ENCODE measurements at regions not wholly inside any gene's neighbourhood (a gene's known extent, or its start where the extent isn't known, plus 50 kb on each side); places are given as distances from the start of the nearest gene placed in this dataset.

DNA sequence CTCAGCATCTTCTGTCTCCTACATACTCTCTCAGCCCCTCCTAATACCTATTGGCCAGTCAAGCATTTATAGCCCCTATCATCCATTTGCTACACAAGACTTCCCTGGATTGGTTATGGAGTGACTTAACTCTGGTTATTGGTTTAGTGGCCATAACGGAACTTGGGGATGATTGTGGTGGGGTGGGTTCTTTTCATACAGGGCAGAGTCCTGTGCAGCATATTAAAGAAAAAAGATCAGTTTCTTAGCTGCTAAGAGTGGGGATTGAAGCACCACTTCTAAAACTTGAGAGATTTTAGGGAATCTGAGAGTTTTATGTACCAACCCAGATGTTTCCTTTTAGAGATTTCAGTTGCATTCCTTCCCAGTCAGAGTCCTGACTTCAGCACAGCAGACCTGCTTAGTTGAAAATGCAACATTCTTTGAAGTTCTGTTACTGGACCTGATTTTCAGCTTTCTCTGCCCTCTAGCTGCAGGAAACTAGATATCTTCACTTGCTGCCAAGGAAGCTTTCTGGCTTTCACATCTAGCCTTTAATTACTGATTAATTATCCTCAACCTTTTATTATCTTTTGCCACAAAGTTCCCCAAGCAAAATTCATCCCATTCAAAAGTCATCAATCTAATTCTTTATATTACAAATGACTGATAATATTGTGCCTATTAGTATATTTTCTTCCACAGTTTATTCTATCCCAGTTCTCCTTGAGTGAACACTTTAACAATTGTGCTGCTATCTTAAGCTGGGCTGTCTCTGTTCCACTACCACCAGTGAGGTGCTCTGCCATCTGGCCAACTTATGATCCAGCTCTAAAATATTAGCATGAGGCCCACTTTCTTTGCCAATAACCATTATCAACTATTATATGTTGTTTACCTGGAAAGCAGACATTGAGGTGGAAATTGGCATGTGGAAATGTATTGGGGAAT lies 906.0 kb upstream of the ALCAM start:
- CTCF ChIA-PET, result no interaction called here
- POLR2A ChIA-PET, result no interaction called here

DNA sequence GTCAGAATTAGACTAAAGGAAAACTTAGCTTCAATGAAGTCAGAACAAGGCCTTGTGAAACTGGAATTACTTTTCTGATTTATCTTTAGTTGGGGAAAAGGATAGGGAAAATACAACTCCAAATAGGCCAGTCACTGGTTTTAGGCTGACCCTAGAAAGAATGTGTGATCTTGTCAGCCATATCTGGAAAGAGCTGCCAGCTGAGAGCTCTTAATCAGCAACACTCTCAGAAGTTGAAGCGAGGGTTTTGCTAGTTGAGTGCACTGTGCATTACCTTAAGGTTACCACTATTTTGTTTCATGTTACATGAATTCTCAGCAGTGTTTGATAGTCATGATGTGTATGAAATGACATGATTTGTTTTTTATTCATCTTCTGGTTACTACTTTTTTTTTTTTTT lies 905.3 kb upstream of the ALCAM start:
- CTCF ChIA-PET, result no interaction called here
- POLR2A ChIA-PET, result no interaction called here

DNA sequence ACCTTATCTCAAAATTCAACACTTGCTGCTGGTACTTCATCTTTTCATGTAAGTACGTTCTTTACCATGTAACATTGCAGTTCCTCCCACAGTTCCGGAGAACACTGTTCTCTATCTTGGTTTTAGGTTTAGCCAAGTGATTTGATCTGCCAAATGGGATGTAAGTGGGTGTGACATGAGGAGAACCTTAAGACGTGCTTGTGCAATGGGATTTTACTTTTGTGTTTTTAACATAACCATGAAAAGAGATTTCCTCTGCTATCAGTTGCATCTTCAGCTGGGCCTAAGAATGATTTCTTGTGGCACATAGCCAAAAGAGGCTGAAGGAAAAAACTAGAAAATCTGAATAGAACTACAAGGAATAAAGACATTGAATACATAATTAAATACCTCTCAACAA lies 894.5 kb upstream of the ALCAM start:
- ChIA-PET POLR2A (no interaction called here), CTCF (no interaction called here)

DNA sequence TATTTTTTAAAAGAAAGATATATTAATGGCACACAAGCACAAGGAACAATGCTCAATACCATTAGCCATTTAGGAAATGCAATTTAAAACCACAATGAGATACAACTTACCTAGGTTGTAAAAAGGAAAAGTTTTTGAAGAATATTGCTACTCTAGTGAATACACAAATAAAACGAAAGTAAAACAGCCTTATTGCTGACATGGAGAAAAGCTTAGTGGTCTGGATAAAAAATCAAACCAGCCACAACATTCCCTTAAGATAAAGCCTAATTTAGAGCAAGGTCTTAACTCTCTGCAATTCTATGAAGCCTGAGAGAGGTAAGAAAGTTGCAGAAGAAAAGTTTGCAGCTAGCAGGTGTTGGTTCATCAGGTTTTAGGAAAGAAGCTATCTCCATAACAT lies 892.7 kb upstream of the ALCAM start:
- CTCF ChIA-PET, result no interaction called here
- POLR2A ChIA-PET, result no interaction called here

DNA sequence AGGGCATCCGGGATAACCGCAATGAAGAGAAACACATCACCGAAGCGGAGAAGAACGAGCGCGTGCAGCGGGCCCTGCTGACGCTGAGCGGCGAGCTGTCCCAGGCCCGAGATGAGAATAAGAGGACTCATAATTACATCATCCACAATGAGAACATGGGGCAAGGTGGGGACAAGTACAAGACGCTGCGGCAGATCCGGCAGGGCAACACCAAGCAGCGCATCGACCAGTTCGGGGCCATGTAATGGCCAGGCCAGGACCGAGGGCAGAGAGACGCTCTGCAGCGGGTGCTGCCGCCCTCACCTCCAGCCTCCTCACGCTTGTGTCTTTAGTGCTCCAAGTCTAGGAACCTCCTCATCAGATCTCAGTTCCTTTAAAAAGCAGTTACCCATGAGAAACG lies 863.7 kb upstream of the ALCAM start:
- ChIA-PET POLR2A (no interaction called here), CTCF (no interaction called here)

DNA sequence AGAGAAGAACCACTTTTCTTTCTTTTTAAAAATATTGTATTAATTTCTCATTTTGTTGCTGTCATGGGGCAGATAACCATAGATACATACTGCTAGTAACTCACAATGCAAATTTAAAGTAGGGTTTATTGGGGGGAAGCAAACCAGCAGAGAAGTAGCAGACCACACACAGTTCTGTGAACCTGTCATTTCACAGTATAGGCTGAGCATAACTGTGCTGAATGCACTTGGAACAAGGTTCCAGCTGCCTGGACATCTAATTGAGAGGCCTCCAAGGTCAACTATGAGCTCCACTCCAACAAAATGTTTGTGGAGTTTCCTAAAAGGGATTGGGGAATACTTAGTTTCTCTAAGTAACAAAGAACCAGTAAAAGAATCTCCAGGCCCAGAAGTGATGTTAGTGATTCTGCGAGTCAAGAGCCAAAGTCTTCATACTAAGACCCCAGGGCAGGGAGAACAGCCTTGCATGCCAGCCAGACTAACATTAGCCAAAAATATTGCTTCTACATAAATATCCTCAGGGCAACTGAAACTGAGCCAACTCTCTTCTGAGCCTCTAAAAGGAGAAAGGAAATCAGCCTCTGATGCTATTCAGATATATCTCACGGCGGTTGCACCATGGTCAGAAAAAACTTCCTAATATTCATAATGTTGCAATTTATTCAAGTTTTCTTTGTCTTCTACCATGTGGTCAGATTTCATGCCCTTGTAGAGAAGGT lies 856.4 kb upstream of the ALCAM start:
- POLR2A ChIA-PET, result no interaction called here
- CTCF ChIA-PET, result no interaction called here

DNA sequence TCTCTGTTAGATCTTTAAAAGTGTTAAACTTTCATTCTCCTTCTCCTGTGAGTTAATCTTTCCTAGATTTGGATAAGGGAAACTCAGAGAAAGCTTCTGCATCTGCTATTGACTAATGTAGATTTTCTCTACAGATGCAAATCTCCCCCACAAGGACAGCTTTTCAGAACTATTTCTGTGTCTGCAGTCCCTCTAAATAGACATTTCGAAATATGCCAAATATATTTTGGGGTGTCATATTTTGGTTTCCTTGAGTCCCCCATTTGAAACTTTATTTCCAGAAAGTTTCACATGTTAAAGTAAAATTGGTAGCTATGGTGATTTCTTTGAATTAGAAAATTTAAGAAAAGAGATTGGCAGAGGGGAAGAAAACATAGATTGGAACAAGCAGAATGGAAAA lies 852.3 kb upstream of the ALCAM start:
- CTCF ChIA-PET, result no interaction called here
- POLR2A ChIA-PET, result no interaction called here

DNA sequence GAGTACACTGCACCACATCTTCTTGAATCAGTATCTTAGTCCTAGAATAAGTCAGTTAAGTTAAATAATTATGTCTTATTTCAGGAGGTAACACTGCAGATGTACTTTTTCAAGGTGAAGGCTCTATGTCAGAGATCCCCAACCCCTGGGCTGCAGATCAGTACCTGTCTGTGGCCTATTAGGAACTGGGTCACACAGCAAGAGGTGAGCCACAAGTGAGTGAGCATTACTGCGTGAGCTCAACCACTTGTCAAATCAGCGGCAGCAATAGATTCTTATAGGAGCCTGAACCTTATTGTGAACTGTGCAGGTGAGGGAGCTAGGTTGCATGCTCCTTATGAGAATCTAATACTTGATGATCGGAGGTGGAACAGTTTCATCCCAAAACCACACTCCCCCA lies 851.9 kb upstream of the ALCAM start:
- ChIA-PET POLR2A (no interaction called here), CTCF (no interaction called here)

DNA sequence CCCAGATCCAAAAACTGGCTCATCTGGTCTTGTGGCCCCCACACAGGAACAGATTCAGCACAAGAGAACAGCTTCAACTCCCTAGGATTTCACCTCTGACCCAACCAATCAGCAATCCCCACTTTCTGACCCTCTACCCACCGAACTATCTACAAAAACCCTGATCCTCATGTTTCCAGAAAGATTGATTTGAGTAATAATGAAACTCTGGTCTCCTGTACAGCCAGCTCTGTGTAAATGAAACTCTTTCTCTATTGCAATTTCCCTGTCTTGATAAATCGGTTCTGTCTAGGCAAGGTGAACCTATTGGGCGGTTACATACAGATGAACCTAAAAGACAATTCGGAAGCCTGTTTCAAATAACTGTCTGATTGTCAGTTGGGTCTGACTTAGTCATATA lies 847.6 kb upstream of the ALCAM start:
- POLR2A ChIA-PET, result no interaction called here
- CTCF ChIA-PET, result no interaction called here

DNA sequence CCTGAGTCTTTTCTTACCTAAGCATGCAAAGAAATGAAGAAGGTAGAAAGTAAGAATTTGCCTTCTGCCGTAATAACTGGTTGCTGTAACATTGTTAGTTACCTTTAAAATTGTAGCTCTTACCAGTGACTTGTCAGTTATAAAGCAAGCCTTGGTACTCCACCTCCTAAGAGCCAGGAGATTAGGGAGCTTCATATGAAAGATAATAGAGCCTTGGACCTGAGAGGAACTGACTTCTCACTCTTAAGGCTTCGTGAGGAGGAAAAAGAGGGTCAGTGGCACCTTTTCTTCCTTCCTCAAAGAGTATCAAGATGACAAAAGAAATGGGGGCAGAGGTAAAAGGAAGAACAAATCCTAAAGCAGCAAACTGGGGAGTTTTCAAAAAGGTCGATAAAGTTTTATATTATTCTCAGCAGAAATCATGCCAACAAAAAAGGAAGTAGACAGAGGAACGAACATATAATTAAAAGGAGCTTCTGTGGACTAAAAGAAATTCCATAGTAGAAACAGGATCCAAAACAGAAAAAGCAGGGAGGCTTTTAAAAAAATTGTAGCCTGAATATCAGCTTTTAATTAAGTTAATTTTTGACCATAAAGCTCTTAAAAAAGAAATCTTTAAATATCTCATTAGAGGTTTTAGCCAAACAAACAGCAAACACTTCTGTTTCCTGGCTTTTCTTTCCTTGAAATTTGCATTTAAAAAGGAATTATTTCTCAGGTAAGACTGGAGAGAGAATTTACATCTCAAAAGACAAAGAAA lies 847.1 kb upstream of the ALCAM start:
- ChIA-PET POLR2A (no interaction called here), CTCF (no interaction called here)

DNA sequence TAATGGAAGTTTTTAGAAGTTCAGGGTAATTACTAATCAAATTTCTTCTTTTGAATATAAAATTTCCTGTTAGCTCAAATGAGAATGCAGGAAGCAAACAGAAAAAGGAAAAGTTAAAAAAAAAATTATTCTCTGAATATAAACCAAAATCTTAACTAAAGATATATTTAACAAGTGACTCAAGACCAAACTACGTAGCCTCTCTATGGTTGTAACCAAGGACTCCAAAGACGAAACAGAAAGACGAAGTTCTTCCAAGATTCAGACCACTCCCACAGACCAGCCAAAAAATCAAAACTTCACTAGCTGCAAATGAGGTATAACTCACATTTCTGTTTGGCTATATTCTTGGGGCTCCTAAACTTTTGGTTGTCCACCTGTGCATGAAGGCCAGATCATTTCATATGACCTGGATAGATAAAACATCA lies 846.5 kb upstream of the ALCAM start:
- POLR2A ChIA-PET, result no interaction called here
- CTCF ChIA-PET, result no interaction called here

DNA sequence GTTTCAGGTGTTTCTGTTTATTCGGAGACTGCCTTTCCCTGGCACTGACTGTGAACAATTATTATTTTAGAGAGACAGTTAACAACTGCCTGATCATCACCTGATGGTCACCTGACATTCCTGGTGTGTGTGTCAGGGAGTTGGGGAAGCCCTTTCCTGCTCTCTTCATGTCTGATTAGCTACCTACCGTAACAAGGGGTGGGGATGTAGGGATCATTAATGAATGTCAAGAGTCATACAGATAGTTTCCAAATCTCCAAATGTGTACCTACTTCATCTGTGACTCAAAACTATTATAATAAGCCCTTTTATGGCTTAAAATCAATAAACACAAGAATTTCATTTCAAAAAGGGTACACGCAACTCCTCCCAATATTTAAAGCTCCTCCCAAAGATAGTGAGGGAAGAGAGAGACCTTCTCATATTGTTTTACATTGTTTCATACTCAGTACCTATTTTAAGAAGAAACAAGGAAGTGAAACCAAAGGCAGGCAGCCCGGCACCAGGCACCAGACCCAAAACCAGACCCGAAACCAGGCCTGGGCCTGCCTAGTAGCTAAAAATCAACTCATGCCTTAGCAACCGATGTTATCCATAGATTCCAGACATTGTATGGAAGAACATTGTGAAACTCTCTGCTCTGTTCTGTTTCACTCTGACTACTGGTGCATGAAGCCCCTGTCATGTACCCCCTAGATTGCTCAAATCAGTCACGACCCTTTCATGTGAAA lies 844.9 kb upstream of the ALCAM start:
- CTCF ChIA-PET, result no interaction called here

DNA sequence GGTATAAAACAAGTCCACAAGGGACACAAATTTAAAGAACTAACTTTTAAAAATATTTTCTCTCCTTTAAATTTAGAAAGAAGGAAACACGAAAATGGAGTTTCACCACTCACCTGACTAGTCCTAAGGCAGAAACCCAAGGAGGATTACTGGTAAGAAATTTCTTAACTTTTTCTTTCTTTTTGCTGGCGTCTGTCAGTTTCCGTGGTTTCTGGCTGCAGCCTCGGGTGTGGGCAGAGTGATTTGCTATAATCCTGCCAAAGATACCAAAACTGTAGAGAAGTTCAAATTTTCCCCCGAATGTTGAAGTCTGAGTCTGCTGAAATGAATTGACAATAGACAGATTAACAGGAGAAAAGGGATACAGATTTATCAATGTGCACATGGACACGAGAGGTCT lies 843.6 kb upstream of the ALCAM start:
- ChIA-PET CTCF (no interaction called here), POLR2A (no interaction called here)

More for the DNA sequence above, 844.9 kb upstream of the ALCAM start:
- POLR2A ChIA-PET, result no interaction called here

DNA sequence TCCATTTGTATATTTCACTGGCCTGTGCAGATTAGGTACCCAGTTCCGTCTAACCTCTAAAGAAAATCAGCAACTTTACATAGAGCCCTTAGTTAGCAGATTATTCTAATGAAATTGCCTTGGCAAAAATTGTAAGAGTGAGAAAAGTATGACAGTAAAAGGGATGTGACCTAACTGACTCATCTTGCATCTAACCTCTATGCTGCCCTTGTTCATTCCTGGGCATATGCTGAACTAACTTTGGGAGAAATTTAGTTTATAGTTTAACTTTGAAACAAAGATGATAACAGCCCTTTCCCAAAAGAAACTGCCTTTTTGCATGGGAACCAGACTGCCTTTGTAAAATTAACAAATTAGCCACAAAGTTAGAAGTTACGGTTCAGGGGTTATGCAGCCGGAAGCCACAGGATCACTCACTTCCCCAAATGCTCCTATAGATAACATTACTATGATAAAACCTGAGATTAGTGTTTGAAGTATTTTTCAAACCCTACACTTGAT lies 839.8 kb upstream of the ALCAM start:
- ChIA-PET POLR2A (no interaction called here), CTCF (no interaction called here)

DNA sequence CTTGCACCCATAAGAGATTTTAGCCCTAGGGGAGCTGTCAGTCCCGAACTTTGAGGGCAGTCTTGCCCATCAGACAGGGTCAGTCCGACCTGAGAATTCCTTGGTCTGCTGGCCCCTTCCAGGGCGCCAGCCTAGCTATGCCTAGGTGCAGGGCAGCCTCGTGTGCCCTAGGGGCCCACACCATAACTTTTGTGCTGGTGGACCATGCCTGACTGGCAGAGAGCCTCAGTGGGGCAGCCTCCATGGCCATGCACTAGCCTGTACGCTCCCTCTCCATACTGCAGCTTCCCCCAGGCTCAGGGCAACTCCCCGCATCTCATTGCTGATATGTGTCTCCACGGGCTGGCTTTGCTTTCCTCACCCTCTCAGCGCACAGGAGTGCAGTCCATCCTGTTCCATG lies 835.8 kb upstream of the ALCAM start:
- CTCF ChIA-PET, result no interaction called here
- POLR2A ChIA-PET, result no interaction called here

DNA sequence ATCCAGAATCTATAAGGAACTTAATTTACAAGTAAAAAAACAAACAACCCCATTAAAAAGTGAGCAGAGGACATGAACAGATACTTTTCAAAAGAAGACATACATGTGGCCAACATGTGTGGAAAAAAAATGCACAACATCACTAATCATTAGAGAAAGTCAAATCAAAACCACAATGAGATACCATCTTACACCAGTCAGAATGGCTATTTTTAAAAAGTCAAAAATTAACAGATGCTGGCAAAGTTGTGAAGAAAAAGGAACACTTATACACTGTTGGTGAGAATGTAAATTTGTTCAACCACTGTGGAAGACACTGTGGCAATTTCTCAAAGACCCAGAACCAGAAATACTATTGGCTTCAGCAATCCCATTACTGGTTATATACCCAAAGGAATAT lies 830.0 kb upstream of the ALCAM start:
- POLR2A ChIA-PET, result no interaction called here
- CTCF ChIA-PET, result no interaction called here

DNA sequence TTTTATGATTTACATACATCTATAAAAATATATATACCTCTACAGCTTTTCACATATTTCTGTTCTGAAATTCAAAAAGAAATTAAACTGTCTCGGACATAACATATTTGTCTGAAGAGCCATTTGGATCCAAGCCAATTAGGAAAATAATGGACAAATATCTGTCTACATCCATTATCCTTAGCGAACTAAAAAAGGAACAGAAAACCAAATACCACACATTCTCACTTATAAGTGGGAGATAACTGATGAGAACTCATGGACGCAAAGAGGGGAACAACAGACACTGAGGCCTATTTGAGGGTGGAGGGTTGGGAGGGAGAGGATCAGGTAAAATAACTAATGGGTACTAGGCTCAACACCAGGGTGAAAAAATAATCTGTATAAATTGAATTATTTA lies 829.4 kb upstream of the ALCAM start:
- POLR2A ChIA-PET, result no interaction called here
- CTCF ChIA-PET, result no interaction called here

DNA sequence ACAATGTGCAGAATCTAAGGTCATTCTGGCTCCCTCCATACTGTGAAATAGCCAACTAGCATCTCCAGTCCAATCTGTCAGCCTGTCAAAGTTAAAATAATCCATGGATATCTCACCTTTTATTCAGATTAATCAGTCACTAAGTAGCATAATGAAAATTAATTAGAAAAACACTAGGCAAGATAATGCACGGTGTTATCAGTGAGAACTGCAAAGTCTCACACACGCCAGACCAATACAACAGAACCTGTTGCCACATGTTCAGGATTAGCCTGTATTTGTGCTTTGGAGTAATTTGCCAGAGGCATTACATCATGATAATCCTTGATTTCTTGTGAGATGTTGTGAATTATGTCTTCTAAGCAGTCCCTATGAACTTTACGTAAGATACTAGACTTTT lies 820.4 kb upstream of the ALCAM start:
- ChIA-PET POLR2A (no interaction called here), CTCF (no interaction called here)

DNA sequence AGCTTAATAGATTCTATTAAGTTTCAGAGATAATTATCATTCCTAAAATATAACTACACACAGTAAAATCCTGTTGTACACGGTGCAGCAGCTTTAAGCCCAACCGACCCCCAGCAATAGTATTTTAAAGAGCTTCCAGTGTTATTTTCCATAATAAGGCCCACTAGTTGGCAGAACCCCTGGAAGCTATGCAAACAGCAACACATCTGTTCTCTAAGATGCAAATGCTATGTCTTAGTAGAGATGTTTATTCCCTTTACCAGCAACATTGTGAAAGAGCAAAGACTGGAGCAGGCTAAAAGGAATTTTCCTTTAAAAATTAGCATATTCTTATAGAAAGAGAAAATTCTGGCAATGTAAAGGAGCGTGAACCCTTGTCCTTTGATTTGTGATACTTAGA lies 819.7 kb upstream of the ALCAM start:
- CTCF ChIA-PET, result no interaction called here
- POLR2A ChIA-PET, result no interaction called here

DNA sequence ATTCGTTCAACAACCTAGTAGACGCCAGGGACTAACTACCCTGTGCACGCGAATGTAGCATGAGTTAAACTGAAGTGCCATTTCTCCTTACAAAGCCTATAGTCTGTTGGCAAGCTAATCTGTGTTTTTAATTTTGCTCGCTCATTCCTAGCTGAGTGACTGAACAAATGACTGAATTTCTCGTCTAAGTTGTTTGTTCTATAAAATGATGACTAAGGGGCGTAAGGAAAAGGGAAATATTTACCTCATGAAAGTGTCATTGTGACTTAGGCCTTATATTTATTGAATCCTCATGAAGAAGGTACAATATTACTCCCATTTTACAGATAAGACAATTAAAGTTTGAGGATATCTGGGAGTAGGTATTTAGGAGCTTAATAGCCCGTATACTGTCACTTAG lies 818.3 kb upstream of the ALCAM start:
- POLR2A ChIA-PET, result no interaction called here
- CTCF ChIA-PET, result no interaction called here

Data from activated CD8-positive, alpha-beta memory T cell treated with anti-CD3 and anti-CD28 coated beads for 36 hours (primary cell).